Mucosa of stomach (tissue), 1 donor: ENCODE measurements at regions not wholly inside any gene's neighbourhood (a gene's known extent, or its start where the extent isn't known, plus 50 kb on each side); places are given as distances from the start of the nearest gene placed in this dataset.

ENCODE experiments used
- H3K27me3 ChIP-seq: one replicate; pipeline ENCODE4 v1.7.0; 2013; ENCODE audit warnings: mild to moderate bottlenecking, low read length; ENCODE audit not compliant: control insufficient read depth, insufficient read depth
- H3K36me3 ChIP-seq: one replicate; pipeline ENCODE4 v1.7.0; 2013; ENCODE audit warnings: low read length; ENCODE audit not compliant: control insufficient read depth, insufficient read depth
- H3K4me1 ChIP-seq: one replicate; pipeline ENCODE4 v1.7.0; 2013; ENCODE audit warnings: mild to moderate bottlenecking, low read length; ENCODE audit not compliant: control insufficient read depth, insufficient read depth
- H3K4me3 ChIP-seq: one replicate; pipeline ENCODE4 v1.7.0; 2013; ENCODE audit warnings: low read length
- H3K9ac ChIP-seq: one replicate; pipeline ENCODE4 v1.7.0; 2013; ENCODE audit warnings: mild to moderate bottlenecking, low read length, moderate library complexity
- H3K9me3 ChIP-seq: one replicate; pipeline ENCODE4 v1.7.0; 2013; ENCODE audit warnings: mild to moderate bottlenecking, low read length, moderate library complexity; ENCODE audit not compliant: control insufficient read depth
- donor health status: Pancreatic carcinoma.

- Histone ChIP-seq H3K27me3 (no peaks in the 10 kb centered on the region), H3K9ac (no peak overlapping the region), H3K9me3 (no peaks in the 10 kb centered on the region), H3K4me1 (no peaks in the 10 kb centered on the region), H3K4me3 (no peak overlapping the region), H3K36me3 (no peaks in the 10 kb centered on the region)
Observed at GRCh38 chr20:43786885-43787284, 60.1 kb upstream of the GTSF1L start.

GRCh38 chr20:43781215-43781614 is 54.4 kb upstream of the GTSF1L start:
- Histone ChIP-seq H3K4me3 (no peak overlapping the region), H3K36me3 (no peaks in the 10 kb centered on the region), H3K27me3 (no peaks in the 10 kb centered on the region), H3K9ac (no peak overlapping the region), H3K9me3 (no peaks in the 10 kb centered on the region), H3K4me1 (no peaks in the 10 kb centered on the region)

GRCh38 chr20:43778375-43778774 is 51.6 kb upstream of the GTSF1L start:
- no peaks in the 10 kb centered on the region for H3K27me3 ChIP-seq
- no peaks in the 10 kb centered on the region for H3K9me3 ChIP-seq
- H3K9ac ChIP-seq: no peak overlapping the region
- no peak overlapping the region for H3K4me3 ChIP-seq
- H3K36me3 ChIP-seq: no peaks in the 10 kb centered on the region
- H3K4me1 ChIP-seq: no peaks in the 10 kb centered on the region

GRCh38 chr20:43776691-43777090 is 49.9 kb upstream of the GTSF1L start:
- Histone ChIP-seq H3K4me3 (no peak overlapping the region), H3K4me1 (no peaks in the 10 kb centered on the region), H3K9ac (no peak overlapping the region), H3K27me3 (no peaks in the 10 kb centered on the region), H3K36me3 (no peaks in the 10 kb centered on the region), H3K9me3 (no peaks in the 10 kb centered on the region)
